GM18520 (cell line): ENCODE measurements at regions not wholly inside any gene's neighbourhood (a gene's known extent, or its start where the extent isn't known, plus 50 kb on each side); places are given as distances from the start of the nearest gene placed in this dataset.

Source experiments
- ATAC-seq: cut with Tn5 transposase; IDR thresholded peaks from one replicate; pipeline ENCODE4 v1.9.1; 2021; ENCODE audit not compliant: unreplicated experiment

GRCh38 chr11:131190446-131190845 lies 180.0 kb upstream of the NTM start:
- no peak for ATAC-seq

GRCh38 chr11:131191606-131192005 lies 178.8 kb upstream of the NTM start:
- ATAC-seq = no peak

GRCh38 chr11:131192628-131193027 lies 177.8 kb upstream of the NTM start:
- ATAC-seq = no peak

DNA sequence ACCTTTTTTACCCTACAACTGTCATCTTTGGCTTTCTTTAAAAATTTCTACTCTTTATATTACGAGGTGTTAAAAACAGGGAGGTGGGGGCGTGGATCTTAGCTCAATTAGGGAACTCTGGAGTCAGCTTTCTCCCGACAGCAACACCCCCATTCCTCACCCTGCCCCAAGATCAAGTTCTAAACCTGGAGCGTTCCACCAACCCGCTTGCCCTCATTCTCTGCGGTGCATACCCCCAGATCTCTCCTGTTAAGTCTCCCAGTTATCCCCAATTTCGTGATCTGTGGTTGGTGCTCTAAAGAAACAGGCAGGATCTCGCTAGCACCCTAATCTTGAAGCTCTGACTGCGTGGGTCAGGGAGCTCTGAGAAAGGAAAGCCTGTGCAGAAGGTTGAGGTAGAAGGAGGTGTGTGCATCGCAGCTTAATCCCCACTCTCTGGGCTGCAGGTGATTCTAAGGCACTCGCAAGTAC lies 177.3 kb upstream of the NTM start:
- no peak for ATAC-seq

GRCh38 chr11:131194726-131195125 lies 175.7 kb upstream of the NTM start:
- no peak for ATAC-seq

DNA sequence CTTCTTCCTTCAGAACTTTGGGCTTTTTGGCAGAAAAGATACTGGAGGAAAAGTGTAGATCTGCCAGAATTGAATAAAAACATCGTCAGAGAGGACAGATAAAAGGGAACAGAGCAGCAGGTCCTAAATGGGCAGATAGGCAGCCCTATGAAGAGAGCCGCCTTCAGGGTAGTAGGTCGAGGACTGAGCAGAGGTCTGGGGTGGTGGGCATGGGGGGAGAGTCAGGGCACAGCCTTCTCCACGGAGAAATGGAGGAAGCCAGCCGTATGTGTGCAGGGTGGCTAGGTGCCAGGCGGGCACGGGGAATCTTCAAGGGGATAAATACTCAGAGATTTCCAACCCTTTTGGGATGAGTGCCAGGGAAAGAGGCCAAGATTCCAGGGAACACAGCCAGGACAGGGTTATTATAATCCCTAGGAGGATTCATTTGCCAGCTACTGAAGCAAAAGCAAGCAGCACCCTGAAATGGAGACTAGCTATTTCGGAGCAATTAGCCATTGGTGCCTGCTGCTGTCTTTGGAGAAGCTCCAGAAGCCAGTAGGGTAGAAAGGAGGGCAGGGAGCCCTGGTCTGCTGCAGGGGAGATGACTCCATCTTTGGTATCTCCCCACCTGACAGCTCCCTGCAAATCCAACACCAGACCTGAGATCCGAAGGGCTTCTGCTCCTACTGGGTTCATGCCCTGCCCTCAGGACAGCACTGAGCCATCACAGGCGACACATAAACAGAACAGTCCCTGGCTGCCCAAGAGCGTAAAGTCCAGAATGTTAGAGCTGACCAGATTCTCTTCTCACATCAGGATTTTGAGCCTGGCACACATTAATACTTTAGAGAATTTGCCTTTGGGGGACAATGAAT lies 174.5 kb upstream of the NTM start:
- ATAC-seq = no peak

DNA sequence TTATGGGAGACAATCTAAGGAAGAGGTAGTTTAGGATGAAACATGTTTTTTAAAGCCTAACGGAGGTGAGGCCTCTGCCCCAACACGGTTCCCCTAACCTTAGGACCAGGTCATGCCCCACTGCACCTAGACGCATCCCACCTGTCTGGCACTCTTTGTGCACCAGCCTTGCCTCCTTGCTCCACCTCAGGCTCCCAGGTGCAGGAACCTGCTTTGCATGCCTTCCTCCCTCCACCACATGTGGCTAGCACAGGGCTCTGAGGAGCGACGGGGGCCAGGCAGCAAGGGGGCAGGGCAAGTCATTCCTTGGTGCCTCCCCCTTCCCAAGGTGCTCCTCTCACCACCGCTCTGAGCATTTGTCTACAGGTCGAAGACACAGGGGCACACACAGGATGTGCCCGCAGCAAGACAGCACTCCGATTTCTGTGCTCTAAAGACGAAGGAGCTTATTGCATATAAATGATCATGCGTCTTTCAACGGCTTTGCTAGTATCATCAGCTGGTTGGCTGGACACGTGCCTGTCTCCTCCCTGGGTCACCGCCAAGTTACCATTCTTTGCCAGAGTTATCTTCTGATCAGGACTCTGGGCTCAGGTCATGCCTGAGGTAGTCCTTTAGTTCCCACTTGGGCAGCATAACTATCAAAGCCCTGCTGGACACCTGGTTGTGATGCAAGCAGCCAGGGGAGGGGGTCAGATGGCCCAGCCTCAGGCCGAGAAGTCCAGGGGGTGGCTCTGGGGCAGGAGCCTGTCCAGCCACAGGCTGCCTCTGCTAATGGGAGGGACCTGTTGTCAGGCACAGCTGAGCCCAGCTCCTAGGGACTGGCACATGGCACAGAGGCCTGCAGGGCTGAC lies 172.0 kb upstream of the NTM start:
- ATAC-seq = no peak

- ATAC-seq = no peak
These were observed 171.5 kb upstream of the NTM start for GRCh38 chr11:131199015-131199280.

GRCh38 chr11:131201674-131202073 lies 168.7 kb upstream of the NTM start:
- ATAC-seq = no peak

- no peak for ATAC-seq
These were observed 167.4 kb upstream of the NTM start for GRCh38 chr11:131203040-131203439.

DNA sequence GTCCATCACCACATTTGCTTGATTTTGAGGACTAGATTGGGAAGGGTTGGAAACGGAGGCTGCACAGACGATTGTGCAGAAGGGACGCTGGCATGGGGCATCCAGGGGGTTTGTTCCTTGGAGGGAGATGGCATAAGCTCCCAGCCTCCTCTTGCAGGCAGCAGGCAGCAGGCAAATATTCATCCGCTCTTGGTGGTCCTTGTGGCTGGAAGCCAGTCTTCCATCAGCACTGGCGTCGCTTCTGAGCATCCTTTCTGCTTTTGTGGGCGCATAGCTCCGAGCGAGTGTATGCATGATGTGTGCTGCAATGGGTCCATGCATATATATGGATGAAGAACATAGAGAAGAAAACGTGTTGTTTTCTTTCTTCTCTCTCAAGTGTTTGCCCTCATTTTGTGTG lies 166.1 kb upstream of the NTM start:
- ATAC-seq = no peak

DNA sequence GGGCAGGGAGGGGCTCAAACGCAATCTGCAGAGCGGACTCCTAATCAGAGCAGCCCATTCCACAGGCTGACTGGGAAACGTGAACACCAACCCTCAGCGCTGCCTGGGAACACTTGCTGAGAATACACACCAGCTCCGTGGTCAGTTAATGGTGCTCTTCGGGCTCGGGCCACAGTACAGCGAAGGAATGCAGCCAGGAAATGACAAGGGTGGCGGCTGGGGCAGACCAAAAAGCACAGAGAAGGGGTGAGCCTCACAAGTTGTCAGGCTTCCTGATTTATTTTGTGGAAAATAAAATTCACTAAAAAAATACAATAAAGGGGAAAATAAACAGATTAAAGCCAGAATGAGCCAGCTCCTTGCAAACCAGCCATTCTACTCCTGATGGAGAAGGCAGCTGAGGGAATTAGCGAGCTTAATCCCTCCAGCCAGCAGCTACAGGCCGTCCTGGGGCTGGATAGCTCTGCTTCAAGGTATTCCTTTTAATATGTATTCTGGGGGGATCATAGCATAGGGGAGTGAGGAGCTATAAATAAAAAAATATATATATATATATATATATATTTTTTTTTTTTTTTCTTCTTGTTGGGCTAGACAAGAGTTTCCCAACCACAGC lies 165.5 kb upstream of the NTM start:
- no peak for ATAC-seq

DNA sequence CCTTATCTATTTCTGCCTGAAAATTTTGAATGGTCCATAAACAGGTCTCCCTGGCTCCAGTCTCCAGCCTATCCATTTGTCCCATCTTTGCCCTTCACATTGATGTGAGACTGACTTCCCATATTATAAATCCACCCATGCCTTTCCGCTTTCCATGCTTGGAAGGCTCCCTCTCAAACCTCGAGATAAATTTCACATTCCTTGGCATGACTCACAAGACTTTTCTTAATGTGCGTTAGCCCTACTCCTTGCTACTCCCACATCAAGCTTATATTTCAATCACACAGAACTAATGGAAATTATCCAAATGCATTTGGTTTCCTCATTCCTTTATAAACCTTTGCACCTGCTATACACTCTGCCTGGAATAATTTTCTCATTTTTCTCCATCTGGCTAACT lies 163.7 kb upstream of the NTM start:
- ATAC-seq = no peak

- no peak for ATAC-seq
These were observed 162.5 kb upstream of the NTM start for GRCh38 chr11:131207901-131208300.

DNA sequence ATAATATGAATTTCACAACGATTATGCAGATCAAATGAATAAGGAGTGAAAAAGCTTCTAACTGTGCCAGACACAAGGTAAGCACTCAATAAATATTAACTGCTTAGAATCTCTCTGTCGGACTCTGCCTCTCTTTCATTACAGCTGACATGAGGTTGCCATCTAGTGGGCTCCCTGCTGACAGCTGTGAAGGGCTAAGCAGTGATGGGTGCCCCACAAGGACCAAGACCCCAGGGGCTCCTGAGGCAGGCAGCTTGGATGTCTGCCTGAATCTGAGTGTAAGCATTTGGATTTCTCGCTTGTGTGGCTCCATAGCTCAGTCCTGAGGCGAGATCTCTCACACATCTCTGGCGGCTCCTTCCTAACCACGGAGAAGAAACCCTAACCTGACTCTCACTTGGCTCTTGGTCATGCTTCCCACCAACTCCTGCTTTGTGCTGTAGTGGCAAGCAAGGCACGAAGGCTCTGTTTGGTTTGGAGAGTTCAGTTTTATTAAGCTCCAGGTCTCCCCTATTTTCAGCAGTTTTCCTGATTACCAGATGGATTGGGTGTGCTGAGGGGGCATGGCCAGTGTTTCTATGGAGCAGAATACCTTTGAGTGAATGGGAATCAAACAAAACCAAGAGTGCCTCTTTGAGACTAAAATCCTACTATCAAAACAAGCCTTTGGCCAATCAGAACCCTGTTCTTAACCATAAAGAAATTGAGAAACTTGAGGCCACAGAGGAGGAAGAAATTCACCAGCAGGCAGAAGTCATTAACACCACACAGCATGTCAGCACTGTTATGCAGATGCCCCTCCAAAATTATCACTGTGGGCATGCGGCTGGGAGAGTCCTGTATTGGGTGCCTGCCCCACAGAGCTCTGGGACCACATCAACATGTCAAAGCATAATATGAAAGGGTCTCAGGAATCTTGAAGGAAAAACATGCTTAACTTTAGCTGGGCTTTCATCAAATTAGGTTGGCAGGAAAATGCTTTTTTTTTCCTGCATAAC lies 152.8 kb upstream of the NTM start:
- no peak for ATAC-seq

GRCh38 chr11:131218542-131218941 lies 151.9 kb upstream of the NTM start:
- no peak for ATAC-seq

DNA sequence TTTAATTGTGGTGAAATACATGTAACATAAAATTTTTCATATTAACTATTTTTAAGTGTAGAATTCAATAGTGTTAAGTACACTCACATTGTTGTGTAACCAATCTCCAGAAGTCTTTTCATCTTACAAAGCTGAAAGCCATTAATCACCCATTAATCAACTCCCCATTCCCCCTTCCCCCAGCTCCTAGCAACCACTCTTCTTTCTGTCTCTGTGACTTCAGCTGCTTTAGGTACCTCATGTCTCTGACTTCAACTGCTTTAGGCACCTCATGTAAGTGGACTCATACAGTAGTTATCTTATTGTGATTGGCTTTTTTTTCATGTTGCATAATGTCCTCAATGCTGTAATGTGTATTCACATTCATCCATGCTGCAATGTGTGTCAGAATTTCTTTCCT lies 150.8 kb upstream of the NTM start:
- no peak for ATAC-seq

DNA sequence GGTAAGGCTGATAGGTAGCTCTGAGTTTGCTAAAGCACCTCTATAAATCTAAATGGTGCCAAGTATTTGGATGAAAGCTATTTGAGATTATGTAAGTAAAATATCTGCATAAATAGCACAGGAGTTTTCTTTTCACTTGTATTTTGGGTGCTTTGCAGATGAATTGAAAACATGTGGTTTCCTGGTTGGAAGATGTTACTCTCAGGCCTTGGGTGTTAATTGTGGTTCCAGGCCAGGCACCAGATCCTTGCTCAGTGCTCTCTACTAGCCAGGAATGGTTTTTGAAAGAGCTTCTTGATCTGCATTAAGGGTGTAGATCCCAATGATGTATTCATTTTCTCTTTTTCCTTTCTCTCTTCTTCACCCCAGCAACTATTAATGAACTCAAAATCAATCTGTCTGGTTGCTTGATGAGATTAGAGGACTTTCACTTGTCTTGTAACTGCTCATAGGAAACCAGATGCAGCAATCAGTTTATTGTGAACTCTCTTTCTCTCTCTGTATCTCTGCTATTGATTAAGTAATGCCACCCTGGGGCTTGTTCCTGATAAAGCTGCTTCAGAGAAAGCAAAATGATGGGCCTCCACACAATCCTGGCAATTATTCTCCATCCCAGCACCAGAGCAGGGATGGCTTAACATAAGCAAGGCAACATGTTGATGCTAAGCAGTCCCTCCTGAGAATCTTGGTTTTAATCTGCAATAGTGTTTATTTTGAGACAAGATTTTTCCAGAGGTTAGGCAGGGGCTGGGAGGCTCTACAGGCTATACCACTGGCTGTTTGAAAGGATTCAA lies 147.0 kb upstream of the NTM start:
- no peak for ATAC-seq

DNA sequence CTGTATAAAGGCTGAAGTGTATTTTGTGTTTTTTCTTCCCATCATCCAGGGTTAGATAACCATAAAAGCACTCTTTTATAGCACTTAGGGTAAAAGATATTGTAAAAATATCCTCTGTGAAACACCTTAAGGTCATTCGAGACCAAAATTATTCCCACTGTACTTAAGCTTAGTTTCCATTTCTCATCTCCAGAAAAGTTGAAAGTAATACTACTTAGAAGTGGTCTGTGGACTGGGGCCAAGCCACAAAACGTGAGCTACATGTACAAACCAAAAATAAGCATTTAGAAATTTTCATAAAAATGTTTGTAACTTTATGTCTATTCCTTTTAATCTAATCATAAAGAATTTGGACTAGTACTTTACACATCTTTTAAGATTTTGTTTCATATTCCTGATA lies 142.0 kb upstream of the NTM start:
- no peak for ATAC-seq

- no peak for ATAC-seq
These were observed 141.2 kb upstream of the NTM start for GRCh38 chr11:131229221-131229620.
